HG02884 (cell line): ENCODE measurements at regions not wholly inside any gene's neighbourhood (a gene's known extent, or its start where the extent isn't known, plus 50 kb on each side); places are given as distances from the start of the nearest gene placed in this dataset.
"Not testable (repeated sequence)": the region's sequence is repeated elsewhere in the genome, so short reads cannot be mapped to it uniquely, and the experiment has no call there.

Experiments
- ATAC-seq: cut with Tn5 transposase; IDR thresholded peaks from one replicate; pipeline ENCODE4 v1.9.1; 2021; ENCODE audit warnings: mild to moderate bottlenecking, moderate library complexity; ENCODE audit not compliant: unreplicated experiment

- no peak for ATAC-seq
These were observed 485.4 kb downstream of the KLF5 start for GRCh38 chr13:73544175-73544574.

GRCh38 chr13:73542446-73542845, 483.6 kb downstream of the KLF5 start:
- ATAC-seq = no peak

GRCh38 chr13:73536865-73537264, 478.1 kb downstream of the KLF5 start:
- no peak for ATAC-seq

- ATAC-seq = no peak
These were observed 476.5 kb downstream of the KLF5 start for GRCh38 chr13:73535341-73535740.

- ATAC-seq = no peak
These were observed 474.2 kb downstream of the KLF5 start for GRCh38 chr13:73532987-73533510.

GRCh38 chr13:73532582-73532981, 473.8 kb downstream of the KLF5 start:
- ATAC-seq = no peak

GRCh38 chr13:73531014-73531413, 472.2 kb downstream of the KLF5 start:
- no peak for ATAC-seq

GRCh38 chr13:73522937-73523336, 464.1 kb downstream of the KLF5 start:
- ATAC-seq = no peak

GRCh38 chr13:73521985-73522524, 463.2 kb downstream of the KLF5 start:
- ATAC-seq = no peak

- no peak for ATAC-seq
These were observed 462.5 kb downstream of the KLF5 start for GRCh38 chr13:73521290-73521624.

GRCh38 chr13:73520566-73521289, 461.9 kb downstream of the KLF5 start:
- ATAC-seq = no peak

GRCh38 chr13:73520135-73520534, 461.3 kb downstream of the KLF5 start:
- not testable (repeated sequence) for ATAC-seq

GRCh38 chr13:73519396-73520116, 460.8 kb downstream of the KLF5 start:
- no peak for ATAC-seq

- ATAC-seq = no peak
These were observed 459.0 kb downstream of the KLF5 start for GRCh38 chr13:73517766-73518165.

- ATAC-seq = no peak
These were observed 457.9 kb downstream of the KLF5 start for GRCh38 chr13:73516731-73517130.

GRCh38 chr13:73514208-73514607, 455.4 kb downstream of the KLF5 start:
- no peak for ATAC-seq

- ATAC-seq = no peak
These were observed 454.9 kb downstream of the KLF5 start for GRCh38 chr13:73513751-73514150.

- no peak for ATAC-seq
These were observed 450.0 kb downstream of the KLF5 start for GRCh38 chr13:73508841-73509240.

- ATAC-seq = no peak
These were observed 446.6 kb downstream of the KLF5 start for GRCh38 chr13:73505376-73505890.

GRCh38 chr13:73499695-73500094, 440.9 kb downstream of the KLF5 start:
- no peak for ATAC-seq

GRCh38 chr13:73497430-73497829, 438.6 kb downstream of the KLF5 start:
- ATAC-seq = no peak

- ATAC-seq = no peak
These were observed 437.9 kb downstream of the KLF5 start for GRCh38 chr13:73496711-73497110.
